VCaP (cell line): ENCODE measurements at regions not wholly inside any gene's neighbourhood (a gene's known extent, or its start where the extent isn't known, plus 50 kb on each side); places are given as distances from the start of the nearest gene placed in this dataset.

ENCODE experiments used
- H3K27ac ChIP-seq: fragments of 450-650 bp; 2 replicates; pipeline ENCODE4 v1.5.1; 2017
- TF ChIP-seq, protein P1 (sequence below): fragments of 450-650 bp; conservative IDR thresholded peaks from 2 replicates; pipeline ENCODE4 v1.5.1; 2017; ENCODE audit warnings: mild to moderate bottlenecking, moderate library complexity

DNA sequence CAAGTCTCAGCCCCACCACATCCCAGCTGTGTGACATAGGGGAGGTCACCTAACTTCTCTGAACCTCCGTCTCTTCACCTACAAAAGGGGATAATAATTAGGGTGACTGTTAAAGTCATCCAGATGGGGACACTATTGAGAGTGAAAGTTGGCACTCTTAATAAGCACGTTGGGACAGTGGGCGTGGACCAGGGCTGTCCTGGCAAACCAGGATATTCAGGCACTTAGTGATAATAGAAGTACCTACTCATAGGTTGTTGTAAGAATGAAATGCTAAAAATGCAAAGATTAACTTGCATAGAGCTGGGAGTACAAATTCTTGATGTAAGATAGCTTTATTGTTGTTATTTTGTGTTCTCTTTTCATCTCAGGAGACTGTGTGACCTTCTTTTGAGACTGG, 177.9 kb downstream of the MELK start:
- H3K27ac ChIP-seq = no peak overlapping the region
- TF ChIP-seq, protein P1, sequence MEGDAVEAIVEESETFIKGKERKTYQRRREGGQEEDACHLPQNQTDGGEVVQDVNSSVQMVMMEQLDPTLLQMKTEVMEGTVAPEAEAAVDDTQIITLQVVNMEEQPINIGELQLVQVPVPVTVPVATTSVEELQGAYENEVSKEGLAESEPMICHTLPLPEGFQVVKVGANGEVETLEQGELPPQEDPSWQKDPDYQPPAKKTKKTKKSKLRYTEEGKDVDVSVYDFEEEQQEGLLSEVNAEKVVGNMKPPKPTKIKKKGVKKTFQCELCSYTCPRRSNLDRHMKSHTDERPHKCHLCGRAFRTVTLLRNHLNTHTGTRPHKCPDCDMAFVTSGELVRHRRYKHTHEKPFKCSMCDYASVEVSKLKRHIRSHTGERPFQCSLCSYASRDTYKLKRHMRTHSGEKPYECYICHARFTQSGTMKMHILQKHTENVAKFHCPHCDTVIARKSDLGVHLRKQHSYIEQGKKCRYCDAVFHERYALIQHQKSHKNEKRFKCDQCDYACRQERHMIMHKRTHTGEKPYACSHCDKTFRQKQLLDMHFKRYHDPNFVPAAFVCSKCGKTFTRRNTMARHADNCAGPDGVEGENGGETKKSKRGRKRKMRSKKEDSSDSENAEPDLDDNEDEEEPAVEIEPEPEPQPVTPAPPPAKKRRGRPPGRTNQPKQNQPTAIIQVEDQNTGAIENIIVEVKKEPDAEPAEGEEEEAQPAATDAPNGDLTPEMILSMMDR = no peak

DNA sequence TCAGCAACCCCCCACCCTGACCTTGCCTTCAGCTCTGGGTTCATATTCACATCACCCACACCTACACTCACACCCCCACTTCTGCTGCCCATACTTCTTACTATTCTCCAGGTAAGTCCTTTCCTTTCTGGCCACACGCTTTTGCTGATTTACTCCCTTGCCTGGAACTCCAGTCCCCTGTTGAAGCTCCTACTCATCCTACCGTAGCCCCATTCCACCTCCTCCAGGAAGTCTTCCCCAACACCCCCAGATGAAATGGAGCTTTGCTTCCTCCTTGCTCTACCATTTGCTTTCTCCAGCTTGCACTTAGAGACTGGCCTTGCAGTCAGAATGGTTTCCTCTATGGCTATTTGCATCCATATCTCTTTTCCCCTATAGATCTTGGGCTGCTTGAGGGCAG, 182.3 kb downstream of the MELK start:
- H3K27ac ChIP-seq = no peak overlapping the region
- TF ChIP-seq, protein P1 = no peak

DNA sequence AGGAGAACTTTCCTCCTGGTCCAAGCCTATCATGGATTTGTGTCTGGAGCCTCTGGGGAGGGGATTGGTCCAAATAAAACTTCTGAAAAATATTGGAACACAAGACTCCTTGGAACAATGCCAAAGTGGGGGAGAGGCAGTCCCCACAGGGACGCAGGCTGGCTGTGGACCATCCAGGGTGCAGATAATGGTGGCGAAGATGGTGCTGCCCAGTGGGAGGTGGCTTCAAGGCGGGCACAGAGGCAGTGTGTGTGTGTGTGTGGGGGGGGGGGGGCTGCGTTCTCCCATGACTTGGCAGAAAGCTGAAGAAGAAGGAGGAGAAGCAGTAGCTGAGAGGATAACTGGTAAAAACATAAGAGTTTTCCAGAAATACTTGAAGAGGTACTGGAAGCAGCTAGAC, 186.4 kb downstream of the MELK start:
- TF ChIP-seq, protein P1 = no peak
- no peak overlapping the region for H3K27ac ChIP-seq

DNA sequence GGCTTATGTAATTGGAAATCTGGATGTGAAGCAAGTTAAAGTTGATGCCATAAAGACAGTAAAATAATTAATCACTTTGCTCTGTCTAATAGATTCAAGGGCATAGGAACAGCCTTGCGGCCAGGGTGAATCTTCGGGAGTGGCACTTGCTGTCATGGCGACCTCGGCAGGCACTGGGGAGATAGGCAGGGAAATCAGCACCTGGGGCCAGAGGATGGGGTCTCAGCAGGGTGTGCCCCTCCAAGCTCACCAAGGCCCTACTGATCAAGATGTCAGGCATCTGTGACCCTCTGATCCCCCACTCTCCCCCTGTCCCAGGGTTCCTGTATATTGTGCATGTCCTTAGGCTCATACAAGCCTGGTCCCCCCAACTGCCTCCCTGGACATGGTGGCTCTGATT, 187.3 kb downstream of the MELK start:
- TF ChIP-seq, protein P1 = no peak

DNA sequence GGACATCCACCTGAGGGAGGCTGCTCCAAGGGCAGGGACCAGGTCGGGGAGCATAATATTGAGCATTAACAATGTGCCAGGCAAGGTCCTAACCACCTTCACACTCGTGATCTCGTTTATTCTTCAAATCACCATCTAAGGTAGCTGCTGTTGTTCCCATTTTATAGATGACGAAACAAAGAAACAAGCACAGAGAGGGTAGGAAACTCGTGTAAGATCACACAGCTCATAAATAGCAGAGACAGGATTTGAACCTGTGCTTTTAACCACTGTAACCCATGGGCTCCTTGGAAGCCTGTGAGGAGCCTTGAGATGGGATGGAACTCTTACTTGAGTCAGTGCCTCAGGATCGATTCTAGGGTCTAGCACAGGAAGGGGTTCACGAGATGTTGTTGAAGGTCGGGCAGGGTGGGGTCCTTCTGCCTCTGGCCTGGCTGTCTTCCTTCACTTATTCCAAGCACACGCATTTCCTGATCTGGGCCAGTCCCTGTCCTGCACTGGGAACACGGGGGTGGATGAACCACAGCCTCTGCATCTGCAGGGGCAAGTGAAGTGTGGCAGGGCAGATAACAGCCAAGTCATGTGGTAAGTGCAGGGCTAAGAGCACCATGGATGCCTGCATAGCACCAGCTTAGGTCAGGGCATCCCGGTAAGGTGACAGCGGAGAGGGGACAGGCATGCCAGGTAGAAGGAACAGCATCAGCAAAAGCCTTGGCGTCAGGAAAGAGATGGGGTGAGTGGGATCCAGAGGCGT, 188.1 kb downstream of the MELK start:
- no peak overlapping the region for H3K27ac ChIP-seq
- TF ChIP-seq, protein P1 = no peak

More for the DNA sequence above, 187.3 kb downstream of the MELK start:
- H3K27ac ChIP-seq = no peak overlapping the region

DNA sequence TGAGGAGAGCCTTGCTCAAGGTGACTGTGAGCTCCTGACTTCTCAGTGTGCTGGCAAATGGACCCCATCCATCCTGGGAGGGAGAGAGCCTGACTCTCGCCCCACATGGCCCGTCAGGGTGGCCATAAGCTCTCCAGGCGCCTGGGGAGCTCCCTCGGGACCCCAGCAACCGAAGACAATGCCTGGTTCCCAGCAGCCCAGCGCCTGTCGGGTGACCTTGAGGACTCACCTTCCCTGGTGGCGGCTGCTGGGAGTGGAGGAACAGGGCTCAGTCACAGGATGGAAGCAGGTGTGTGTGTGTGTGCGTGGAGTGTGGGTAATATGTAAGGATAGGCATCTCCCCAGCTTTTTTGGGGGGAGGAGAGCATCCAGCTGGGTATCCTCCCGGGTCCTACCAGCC, 190.3 kb downstream of the MELK start:
- TF ChIP-seq, protein P1 = no peak
- no peak overlapping the region for H3K27ac ChIP-seq

DNA sequence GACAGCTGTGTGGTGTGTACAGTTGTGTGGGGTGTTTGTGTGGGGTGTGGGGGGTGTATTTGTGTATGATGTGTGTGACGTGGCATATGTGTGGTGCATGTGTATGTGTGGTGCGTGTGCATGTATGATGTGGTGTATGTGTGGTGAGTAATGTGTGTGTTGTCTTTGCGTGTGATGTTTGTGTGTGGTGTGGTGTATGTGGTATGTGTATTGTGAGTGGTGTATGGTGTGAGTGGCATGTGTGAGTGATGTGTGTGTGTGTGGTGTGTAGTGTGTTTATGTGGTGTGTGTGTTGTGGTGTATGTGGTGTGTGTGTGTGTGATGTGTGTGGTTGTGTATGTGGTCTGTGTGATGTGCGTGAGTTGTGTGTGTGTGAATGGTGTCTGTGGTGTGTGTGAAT, 191.1 kb downstream of the MELK start:
- H3K27ac ChIP-seq = no peak overlapping the region
- TF ChIP-seq, protein P1 = no peak
